Activated CD4-positive, CD25-positive, alpha-beta regulatory T cell treated with anti-CD3 and anti-CD28 coated beads, Interleukin-2, amount 50 U/mL, for 16 hours (primary cell): ENCODE measurements at regions not wholly inside any gene's neighbourhood (a gene's known extent, or its start where the extent isn't known, plus 50 kb on each side); places are given as distances from the start of the nearest gene placed in this dataset.
"Not testable (repeated sequence)": the region's sequence is repeated elsewhere in the genome, so short reads cannot be mapped to it uniquely, and the experiment has no call there.

ENCODE experiments used
- DNase-seq: peaks from one replicate; pipeline ENCODE4 v3.0.0-alpha.2; 2020; ENCODE audit warnings: low read depth, low spot score

GRCh38 chr7:106713452-106713851 is 52.5 kb upstream of the CCDC71L start:
- DNase-seq = not testable (repeated sequence)

GRCh38 chr7:106714590-106715442 is 53.9 kb upstream of the CCDC71L start:
- not testable (repeated sequence) for DNase-seq

DNA sequence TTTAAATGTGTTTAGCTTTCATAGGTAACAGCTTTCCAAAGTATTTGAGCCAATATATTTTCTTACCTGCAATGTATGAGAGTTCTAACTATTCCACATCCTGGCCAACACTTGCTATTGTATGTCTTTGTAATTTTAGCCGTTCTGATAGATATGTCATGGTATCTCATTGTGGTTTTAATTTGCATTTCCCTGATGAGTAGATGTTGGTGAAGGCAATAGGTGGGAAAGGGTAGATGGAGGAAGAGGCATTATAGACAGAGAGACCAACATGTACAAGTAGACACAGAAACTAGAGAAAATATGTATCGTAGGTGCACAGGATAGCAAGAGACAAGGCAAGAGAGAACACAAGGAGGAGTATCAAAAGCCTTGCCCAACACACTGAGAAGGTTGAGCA is 54.8 kb upstream of the CCDC71L start:
- no peak for DNase-seq

DNA sequence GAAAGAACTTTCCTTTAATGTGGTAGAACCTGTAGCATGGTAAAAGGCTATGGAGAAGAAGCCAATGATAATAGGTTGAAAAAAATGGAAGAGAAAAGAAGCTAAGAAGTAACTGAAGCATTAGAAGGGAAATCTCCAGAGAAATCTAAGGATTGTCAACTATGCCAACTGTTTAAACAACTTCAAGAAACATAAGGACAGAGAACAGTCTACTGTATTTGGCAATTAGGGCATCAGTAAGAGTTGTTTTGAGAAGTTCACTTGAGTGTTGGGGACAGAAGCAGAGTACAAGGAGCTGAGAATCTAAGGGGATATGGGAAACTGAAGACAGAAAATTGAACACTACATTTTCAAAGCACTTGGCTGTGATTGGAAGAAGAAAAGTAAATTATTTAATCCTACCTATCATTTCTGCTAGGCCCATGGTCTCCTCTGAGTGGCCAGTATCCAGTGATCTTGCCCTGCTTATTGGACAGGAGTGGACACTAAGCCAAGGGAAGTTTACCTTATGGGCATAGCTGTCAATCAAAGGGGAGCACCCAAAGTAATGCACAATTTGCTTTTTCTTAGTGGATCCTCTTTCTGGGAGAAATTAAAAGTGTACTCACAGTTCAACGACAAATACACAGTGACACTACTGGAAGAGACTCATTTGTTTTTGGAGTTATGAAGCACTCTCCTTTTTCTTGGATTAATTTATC is 56.4 kb upstream of the CCDC71L start:
- no peak for DNase-seq

- DNase-seq = peak; percentile 66
These were observed 57.3 kb upstream of the CCDC71L start for GRCh38 chr7:106717955-106718871.

- DNase-seq = no peak
These were observed 59.7 kb upstream of the CCDC71L start for GRCh38 chr7:106720641-106721040.

DNA sequence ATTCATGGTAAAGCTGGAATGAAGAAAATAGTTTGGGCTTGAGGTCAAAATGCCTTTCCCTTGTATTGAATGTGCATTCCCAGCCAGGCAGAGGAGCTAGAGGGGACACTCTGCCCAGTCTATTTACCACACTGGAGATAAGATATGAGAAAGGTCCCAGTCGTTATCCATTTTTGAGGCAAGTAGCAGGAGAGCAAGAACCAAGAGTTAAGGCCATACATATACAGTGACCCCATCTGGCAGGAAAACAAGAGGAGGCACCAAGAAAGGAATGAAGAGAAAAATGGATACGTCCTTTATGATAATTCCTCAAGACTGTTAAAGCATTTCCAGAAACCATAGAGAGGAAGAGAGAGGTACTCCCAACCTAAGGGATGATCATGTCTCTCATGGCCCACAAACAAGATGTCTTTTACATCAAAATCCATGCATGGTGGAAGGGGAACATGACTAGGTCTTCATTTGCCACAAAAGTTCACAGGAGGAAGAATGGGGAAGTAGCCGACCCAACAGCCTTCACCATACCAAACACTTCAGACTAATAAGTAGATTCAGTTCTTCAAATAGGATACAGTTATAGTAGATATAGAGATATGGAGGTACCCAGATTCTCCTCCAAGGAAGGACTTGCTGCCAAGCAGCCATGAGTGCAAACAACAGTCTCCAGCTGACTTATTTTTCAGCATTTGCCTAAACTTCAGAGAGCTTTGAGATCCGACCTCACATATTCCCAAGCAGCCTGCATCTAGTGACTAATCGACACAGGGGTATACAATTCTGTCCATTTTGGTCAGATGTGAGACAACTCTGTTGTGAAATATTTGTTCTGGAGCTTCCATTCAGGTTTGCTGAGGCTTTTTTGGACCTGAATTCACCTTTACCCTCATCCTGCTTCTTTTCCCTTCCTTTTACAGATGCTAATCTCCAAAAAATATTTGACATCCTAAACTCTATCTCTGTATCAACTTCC is 61.1 kb upstream of the CCDC71L start:
- DNase-seq = no peak

DNA sequence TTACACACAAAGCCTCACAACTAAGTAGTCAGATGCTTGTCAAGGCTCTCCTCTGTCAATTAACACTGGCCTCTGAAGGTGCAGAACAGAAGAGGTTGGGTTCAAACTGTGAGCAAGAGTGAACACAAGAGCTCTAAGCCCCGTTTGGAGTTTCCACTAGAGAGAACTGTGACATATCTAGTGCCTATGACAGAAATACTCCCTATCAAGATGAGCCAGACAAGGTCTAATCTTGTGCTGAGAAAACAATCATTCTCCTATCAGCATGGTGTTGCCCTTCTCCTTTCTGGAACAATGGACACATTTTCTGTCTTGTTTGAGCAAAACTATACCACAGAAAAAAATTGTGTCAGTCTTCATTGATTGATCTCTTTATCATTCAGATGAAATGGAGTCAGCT is 62.4 kb upstream of the CCDC71L start:
- DNase-seq = no peak

GRCh38 chr7:106729720-106730385 is 68.9 kb upstream of the CCDC71L start:
- DNase-seq = no peak

DNA sequence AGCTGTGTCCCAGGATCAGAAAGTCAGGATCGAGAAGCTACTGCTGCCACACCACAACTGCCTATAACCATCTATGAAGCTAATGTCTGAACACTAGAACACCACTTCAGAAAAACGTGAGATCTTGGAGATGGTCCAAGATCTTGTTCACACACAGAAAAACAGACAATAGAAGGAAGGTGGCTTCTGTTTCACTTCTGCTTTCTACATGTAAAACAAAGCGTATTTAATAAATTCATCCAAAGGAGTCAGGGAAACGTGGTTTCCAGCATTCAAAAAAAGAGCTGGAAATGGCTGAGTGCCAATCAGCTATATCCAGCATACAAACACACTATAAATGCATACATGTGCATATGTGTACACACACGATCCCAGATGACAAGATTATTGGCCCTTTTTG is 70.2 kb upstream of the CCDC71L start:
- DNase-seq = no peak

DNA sequence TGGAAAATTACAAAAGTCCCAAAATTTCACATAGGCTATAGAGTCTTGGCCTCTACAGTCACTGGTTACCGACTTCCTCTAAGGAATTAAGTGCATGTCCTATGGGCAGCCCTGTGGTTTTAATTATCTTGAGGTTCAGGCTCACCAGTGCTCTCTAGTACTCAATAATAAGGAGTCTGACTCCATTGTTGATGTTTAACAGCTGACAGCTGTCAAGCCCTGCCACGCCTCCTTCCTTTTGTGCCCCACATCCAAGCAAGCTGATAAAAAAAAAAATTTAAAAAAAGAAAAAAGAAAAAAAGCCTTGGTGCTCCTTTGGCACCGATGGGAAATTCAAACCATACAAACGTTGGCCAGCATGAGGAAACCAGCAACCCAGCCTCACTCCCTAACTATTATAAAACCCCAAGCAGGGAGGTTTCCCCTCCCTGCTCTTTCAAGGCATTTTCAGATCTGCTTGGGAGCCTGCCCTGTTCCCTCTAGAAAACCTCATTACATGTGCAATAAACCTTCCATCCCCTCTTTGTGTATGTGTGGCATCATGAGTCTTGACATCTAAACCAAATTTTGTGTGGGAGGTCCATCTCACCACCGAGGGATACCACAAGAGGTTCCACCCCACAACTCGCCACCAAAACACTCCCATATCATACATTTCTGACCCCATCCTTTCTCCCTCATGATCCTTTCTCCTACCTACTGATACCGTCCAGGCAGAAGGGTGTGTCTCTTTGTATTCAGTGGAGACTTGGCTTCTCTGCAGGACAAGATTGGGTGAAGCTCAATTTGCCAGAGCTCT is 70.9 kb upstream of the CCDC71L start:
- no peak for DNase-seq

GRCh38 chr7:106735637-106736036 is 74.7 kb upstream of the CCDC71L start:
- no peak for DNase-seq

DNA sequence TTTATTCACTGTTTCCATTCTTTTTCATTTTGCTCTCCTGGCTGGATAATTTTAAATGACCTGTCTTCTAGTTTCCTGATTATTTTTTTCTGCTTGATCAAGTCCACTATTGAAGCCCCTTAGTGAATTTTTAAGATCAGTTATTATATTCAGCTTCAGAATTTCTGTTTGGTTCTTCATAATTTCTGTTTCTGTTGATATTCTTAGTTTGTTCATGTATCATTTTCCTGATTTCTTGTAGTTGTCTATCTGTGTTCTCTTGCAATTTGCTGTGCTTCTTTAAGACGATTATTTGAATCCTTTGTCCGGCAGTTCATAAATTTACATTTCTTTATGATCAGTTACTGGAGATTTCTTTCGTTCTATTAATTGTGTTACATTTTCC is 75.2 kb upstream of the CCDC71L start:
- no peak for DNase-seq

- peak; percentile 24 for DNase-seq
These were observed 75.7 kb upstream of the CCDC71L start for GRCh38 chr7:106736508-106737201.

GRCh38 chr7:106737202-106737562 is 76.2 kb upstream of the CCDC71L start:
- no peak for DNase-seq

- no peak for DNase-seq
These were observed 79.8 kb upstream of the CCDC71L start for GRCh38 chr7:106740806-106741205.

- DNase-seq = no peak
These were observed 83.7 kb upstream of the CCDC71L start for GRCh38 chr7:106744563-106745091.

DNA sequence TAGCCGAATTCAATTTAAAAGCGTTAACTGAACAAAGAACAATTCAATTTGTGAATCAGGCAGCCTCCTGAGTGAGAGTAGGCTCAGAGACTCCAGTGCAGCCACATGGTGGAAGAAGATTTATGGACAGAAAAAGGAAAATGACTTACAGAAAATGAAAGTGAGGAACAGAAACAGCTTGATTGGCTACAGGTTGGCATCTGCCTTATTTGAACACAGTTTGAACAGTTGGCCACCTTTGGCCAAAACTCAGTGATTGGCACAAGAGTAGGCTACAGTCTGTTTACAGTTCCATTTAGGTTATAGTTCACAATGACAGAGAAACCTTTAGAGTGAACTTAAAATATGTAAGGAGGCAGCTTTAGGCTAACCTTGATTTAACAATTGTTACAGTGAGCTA is 86.3 kb upstream of the CCDC71L start:
- DNase-seq = not testable (repeated sequence)

- DNase-seq = no peak
These were observed 86.8 kb upstream of the CCDC71L start for GRCh38 chr7:106747804-106748203.
